Thoracic aorta (tissue), 2 donors: ENCODE measurements at regions not wholly inside any gene's neighbourhood (a gene's known extent, or its start where the extent isn't known, plus 50 kb on each side); places are given as distances from the start of the nearest gene placed in this dataset.

ENCODE experiments used
- ATAC-seq: fragments of 150-250 bp; one replicate; pipeline ENCODE4 v1.8.0; 2017; ENCODE audit warnings: low read depth; ENCODE audit not compliant: insufficient number of reproducible peaks, low FRiP score
- DNase-seq: peaks from one replicate; pipeline ENCODE4 v3.0.0-alpha.2; 2020; ENCODE audit warnings: low spot score
- H3K27ac ChIP-seq, 2 donors: fragments of 200-600 bp; sonication (generic); 1 replicate in 1 of 2; 2 replicates in 1 of 2; pipeline ENCODE4 v1.5.1; 2016; ENCODE audit warnings: mild to moderate bottlenecking in 2 of 2, moderate library complexity in 2 of 2
- H3K27me3 ChIP-seq: fragments of 200-600 bp; sonication (generic); replicated peaks from 2 replicates; pipeline ENCODE4 v1.6.0; 2016; ENCODE audit warnings: mild to moderate bottlenecking; ENCODE audit not compliant: insufficient read depth
- H3K36me3 ChIP-seq: fragments of 200-600 bp; sonication (generic); one replicate; pipeline ENCODE4 v1.5.1; 2016
- H3K4me1 ChIP-seq, 2 donors: fragments of 200-600 bp; sonication (generic); 1 replicate in 1 of 2; 2 replicates in 1 of 2; pipeline versions ENCODE4 v1.5.1 to v1.6.0; 2016; ENCODE audit warnings: low read depth in 2 of 2, mild to moderate bottlenecking in 1 of 2; ENCODE audit not compliant: control insufficient read depth in 1 of 2
- H3K4me3 ChIP-seq: fragments of 200-600 bp; sonication (generic); 2 replicates; pipeline ENCODE4 v1.5.1; 2016; ENCODE audit warnings: mild to moderate bottlenecking
- H3K9me3 ChIP-seq: fragments of 200-600 bp; sonication (generic); 2 replicates; pipeline ENCODE4 v1.5.1; 2016
- TF ChIP-seq, protein P1 (sequence below): fragments of 200-600 bp; sonication (generic); IDR thresholded peaks from one replicate; pipeline ENCODE4 v1.5.1; 2019; ENCODE audit warnings: antibody characterized with exemption

DNA sequence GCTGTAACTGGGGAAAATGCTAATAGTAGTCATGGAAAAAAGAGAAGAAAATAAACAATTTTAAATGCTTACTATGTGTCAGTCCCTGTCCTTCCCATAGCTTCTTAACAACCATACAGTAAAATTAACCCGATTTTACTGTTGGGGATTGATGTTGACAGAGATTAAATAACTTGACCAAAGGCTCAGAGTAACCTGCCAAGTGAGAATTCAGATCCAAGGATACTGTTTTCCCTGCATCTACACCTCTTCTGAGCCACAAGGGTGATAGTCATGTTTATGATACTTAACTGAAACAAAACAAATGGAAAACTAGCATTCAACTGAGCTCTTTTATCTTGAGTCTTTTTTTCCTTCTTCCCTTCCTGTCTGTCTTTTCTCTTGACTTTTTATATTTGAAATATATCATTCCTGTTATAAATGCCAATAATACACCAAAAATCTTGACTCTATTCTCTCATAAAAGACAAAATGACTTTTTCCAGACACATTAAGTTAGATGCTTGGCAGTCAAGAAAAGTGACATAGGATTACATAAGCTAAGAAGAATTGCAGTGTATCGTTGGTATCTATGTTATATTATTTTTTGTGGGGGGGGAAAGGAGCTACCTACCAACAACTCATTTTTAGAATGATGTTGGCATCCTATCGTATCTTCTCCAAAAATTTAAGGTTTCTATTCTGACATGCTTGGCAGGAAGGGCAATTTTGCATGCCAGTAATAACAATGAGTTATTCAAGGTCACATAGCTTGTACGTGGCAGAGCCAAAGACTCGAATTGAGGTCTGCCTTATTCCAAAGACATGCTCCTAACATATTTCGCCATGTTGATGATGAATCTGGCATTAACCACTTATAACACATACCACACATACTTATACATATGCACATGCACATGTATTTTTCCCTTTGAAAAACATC lies 306.6 kb upstream of the KCNH8 start:
- Histone ChIP-seq H3K9me3 (no peaks in the 10 kb centered on the region), H3K4me3 (no peak overlapping the region), H3K27ac (no peak overlapping the region), H3K27me3 (no peaks in the 10 kb centered on the region), H3K36me3 (no peaks in the 10 kb centered on the region), H3K4me1 (peaks cover 0 to 15% of the 10 kb centered on the region in 2 donors)
- DNase-seq (no peak), ATAC-seq (no peak)
- TF ChIP-seq, protein P1, sequence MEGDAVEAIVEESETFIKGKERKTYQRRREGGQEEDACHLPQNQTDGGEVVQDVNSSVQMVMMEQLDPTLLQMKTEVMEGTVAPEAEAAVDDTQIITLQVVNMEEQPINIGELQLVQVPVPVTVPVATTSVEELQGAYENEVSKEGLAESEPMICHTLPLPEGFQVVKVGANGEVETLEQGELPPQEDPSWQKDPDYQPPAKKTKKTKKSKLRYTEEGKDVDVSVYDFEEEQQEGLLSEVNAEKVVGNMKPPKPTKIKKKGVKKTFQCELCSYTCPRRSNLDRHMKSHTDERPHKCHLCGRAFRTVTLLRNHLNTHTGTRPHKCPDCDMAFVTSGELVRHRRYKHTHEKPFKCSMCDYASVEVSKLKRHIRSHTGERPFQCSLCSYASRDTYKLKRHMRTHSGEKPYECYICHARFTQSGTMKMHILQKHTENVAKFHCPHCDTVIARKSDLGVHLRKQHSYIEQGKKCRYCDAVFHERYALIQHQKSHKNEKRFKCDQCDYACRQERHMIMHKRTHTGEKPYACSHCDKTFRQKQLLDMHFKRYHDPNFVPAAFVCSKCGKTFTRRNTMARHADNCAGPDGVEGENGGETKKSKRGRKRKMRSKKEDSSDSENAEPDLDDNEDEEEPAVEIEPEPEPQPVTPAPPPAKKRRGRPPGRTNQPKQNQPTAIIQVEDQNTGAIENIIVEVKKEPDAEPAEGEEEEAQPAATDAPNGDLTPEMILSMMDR = no peak

DNA sequence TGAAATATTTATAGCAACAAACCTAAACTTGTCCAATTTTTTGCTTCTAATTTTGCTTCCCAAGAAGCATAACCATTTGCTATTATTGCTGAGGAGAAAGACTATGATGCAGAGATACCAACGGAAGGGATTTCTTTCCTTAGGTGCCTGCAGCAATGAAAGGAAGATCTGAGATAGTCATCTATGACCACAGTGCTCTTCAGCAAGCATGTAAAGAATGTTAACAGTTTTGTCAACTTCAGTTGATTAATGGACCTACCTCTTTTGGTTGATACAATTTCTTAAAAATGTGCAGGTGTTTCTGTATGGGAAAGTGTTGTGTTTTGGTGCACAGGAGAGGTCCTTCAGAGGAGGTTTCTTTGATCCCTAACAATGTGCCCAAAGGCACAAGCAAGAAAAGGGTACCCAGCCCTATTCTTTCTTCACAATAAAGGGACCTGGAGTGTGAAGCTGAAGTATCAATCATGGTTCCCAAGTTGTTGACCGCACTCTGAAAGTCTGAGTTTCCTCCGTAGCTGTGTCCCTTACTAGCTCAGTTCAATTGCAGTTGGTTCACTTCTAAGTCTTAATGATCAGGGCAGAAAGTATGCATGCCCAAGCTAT lies 307.7 kb upstream of the KCNH8 start:
- ATAC-seq (no peak), DNase-seq (no peak)
- Histone ChIP-seq H3K27ac (no peak overlapping the region), H3K4me3 (no peak overlapping the region), H3K4me1 (peaks cover 0 to 15% of the 10 kb centered on the region in 2 donors), H3K27me3 (no peaks in the 10 kb centered on the region), H3K36me3 (no peaks in the 10 kb centered on the region), H3K9me3 (no peaks in the 10 kb centered on the region)
- TF ChIP-seq, protein P1 = no peak

DNA sequence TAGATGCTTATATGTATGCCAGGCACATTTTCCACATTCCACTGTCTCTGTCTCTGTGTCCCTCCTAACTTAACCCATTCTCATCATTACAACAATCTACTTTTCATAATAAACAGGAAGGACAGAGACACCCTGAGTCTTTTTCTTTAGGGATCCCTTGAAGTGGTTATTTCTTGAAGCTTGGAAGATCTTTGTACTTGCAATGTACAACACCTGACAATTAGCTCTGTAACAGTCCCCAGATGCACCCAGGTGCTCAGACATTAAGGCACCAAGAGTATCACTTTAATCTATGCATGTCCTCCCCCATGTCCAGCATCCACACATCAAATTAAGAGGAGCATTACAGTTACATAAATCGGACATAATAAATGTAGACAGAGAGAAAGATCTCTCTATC lies 309.6 kb upstream of the KCNH8 start:
- Histone ChIP-seq H3K36me3 (no peaks in the 10 kb centered on the region), H3K4me3 (no peak overlapping the region), H3K9me3 (no peaks in the 10 kb centered on the region), H3K27me3 (no peaks in the 10 kb centered on the region), H3K4me1 (peaks cover 0 to 15% of the 10 kb centered on the region in 2 donors), H3K27ac (no peak overlapping the region)
- ATAC-seq (no peak), DNase-seq (no peak)
- TF ChIP-seq, protein P1 = no peak

DNA sequence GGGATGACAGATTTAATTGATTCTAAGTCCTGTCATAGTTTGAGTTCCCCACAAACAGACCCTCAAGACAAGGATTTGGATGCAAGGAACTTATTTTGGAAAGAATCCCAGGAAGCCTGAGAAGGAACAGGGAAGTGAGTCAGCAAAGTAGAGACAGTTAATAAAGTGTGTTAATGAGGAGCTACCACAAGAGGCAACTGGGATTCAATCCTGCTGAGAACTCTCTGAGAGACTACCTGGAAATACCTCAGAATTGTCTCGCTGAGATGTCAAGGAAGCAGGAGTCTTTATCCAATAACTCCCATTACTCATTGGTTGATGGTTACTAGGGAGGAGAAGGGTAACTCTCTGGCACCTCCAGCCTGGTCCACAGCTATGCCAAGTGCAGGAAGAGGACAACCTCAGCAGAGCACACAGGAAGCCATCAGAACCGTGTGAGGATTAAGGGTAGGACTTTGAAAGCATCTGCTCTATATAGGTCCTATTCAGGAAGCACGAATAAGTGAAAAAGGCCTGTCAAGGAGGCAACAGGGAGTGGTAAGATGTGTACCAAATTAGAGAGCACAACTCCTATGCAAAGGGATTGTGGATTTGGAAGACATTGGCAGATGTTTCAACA lies 311.1 kb upstream of the KCNH8 start:
- H3K9me3 ChIP-seq = no peaks in the 10 kb centered on the region
- TF ChIP-seq, protein P1 = no peak
- H3K27ac ChIP-seq = no peak overlapping the region
- no peak for DNase-seq
- H3K36me3 ChIP-seq = no peaks in the 10 kb centered on the region
- no peak for ATAC-seq
- H3K4me1 ChIP-seq = peaks cover 0 to 15% of the 10 kb centered on the region in 2 donors
- H3K4me3 ChIP-seq = no peak overlapping the region
- no peaks in the 10 kb centered on the region for H3K27me3 ChIP-seq

DNA sequence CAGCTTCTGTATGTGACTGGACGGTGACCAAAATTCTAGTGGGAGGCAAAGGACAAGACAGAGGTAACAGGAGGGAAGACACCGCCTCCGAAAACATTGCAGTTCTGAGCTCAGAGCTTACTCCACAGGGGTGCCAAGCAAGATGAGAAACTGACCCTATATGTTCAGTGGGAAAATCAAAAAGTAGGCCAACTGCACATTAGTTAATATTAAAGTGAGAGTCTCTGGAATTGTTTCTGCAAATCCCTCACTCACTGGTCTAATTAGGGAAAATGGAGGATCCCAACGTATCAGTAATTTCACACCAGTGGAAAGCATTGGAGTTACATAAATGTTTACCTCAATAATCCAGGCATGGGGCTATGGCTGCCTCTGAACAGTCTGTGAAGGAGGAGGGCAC lies 313.3 kb upstream of the KCNH8 start:
- no peak for ATAC-seq
- no peak overlapping the region for H3K27ac ChIP-seq
- peaks cover 0 to 6% of the 10 kb centered on the region in 2 donors for H3K4me1 ChIP-seq
- no peaks in the 10 kb centered on the region for H3K9me3 ChIP-seq
- H3K4me3 ChIP-seq = no peak overlapping the region
- no peaks in the 10 kb centered on the region for H3K27me3 ChIP-seq
- DNase-seq = no peak
- no peaks in the 10 kb centered on the region for H3K36me3 ChIP-seq
- TF ChIP-seq, protein P1 = no peak
